ENCODE measurements at regions not wholly inside any gene's neighbourhood (a gene's known extent, or its start where the extent isn't known, plus 50 kb on each side); places are given as distances from the start of the nearest gene placed in this dataset.
"Not testable (repeated sequence)": the region's sequence is repeated elsewhere in the genome, so short reads cannot be mapped to it uniquely, and the experiment has no call there.

DNA sequence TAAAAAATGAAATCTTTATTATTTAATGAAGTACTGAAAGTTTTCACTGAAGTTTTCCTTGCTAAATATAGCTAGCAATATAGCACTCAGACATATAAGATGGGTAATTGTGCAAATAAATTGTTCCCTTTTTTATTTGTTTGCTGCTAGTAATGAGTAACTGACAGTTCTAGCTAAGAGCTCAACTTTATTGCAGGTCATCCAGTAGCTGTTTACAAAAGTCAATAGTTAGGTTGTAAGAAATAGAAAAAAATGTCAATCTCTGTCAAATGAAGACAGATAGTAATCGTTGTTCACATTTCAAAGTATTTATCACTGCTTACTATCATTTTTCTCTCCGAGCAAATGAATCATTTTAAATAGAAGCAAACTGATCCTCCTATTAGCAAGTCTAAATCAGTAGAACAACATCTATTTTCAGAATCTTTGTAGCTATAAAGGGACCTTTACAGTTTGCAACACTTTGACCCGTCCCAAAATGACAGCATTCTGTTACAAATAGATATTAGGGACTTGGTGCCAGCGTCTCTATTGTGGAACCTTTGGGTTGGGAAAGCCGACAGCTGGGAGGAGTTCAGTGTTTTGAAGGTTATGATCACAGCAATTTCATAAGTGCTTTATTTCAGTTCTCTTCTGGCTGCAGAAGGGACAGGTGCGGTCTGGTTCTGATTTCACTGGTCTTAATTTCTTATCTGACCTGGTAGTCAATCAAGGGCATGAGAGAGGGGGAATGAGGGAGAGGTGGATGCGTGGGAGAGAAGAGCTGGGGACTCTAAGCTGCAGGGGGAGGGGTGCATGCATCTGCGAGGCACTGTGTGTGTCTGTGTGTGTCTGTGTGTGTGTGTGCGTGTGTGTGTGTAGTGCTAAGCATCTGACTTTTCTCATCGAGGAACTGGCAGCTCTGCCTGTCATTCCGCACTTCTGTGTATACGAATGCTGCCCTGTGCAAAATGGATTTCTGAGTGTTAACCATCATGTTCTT is 227.9 kb upstream of the PITX2 start:
- no peak for DNase-seq

DNA sequence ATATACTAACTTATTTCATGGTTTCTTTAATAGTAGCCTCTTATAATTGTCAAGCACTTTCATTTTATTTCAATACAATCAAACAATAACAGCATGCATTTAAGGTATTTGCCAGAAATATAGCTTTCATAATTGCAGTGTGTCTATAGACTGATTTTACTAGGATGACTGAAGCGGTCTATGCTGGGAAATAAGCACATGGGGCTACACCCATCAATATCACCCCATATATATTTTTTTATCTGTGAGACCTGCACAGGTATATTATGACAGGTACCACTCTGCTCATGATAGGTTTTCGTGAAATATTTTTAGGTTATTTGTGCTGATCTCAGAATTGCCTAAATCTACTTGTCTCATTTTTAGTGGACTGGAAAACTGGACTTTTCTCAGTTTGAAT is 229.1 kb upstream of the PITX2 start:
- DNase-seq: no peak

DNA sequence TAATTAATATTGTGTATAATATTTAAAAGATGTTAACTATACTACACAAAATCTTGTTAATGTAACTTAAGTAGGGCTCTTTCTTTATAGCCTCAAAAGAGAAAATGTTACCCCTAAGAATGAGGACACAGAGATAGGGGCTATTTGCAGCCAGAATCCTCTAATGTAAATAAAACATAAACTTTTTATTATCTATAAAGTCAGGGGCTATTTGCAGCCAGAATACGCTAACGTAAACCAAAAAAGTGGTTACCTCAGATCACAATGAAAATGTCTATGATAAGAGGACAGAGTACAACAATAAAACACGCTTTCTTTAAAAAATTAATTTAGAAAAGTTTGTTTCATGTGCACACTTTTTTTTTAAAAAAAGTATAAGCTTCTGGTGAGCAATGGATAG is 229.9 kb upstream of the PITX2 start:
- DNase-seq: no peak

DNA sequence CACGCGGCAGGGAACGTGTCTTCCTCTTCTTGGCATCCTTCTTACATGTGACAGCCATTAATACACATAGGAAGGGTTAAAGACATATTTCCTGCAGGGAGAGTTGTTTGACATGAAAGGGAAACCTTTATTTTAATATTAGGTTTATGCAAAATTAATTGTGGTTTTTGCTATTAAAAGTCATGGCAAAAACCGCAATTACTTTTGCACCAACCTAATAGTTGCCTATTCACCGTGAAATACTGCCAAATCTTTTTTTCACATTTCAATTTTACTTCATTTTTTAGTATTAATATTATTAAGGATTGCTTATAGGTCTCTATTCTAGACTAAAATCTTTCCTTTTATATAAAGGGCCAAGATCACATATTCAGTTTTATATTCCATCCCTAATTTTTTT is 230.4 kb upstream of the PITX2 start:
- no peak for DNase-seq

DNA sequence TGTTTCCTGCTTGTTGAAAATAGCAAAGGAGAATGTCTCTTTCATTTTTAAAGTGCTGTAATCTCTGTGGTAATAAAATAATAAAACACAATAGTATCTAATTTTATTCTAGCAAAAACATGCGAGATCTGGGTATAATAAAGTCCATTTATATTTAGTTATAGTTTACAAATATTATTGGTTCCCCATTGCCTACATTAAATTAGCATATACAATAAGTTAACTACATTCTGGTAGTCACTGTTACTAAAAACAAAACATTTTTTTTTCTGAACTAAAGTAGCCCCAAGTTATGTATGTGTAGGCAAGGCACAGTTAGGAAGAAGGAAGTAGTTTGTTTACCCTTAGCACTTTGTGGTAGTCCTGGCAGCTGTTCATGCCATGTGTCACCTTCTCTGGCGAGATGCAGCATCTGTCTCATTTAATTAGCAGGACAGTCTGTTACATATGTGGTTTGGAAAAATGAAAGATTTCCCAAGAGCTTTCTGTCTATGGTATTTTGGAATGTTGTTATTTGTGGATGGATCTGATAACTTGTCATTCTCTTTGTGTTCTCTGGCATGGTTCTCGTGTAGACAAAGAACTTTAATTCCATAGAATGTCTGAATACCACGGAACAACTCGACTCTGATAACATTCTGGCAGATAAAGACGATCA is 231.3 kb upstream of the PITX2 start:
- DNase-seq: no peak

DNA sequence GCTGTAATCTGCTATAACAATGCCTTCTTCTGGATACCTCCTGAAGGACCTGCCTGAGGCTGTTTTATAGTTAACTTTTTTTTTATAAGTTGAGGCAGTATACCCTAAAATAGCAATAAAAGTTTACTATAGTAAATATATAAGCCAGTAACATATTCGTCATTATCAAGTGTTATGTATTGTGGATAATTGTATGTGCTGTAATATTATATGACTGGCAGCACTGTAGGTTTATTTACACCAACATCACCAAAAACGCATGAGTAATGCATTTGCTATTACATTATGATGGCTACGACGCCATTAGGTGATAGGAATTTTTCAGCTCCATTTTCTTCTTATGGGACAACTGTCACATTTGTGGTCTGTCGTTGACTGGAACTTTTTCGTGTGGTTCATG is 237.2 kb upstream of the PITX2 start:
- no peak for DNase-seq

DNA sequence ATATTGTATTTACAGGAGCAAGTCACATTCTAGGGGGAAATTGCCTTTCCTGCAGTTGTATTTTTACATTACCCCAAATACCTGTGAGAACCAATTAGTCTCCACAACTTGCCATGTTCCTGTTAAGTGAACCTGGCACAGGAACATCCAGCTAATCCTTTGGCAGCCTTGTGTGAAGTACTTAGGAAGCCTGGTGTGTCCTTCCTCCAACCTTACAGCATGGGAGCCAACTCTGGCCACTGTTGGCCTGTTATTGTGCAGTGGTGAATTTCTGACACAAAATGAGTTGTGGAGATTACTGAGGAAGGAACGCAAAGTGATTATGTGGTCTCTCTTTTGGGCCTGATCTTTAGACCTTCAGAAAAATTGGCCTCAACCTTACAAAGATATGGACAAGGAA is 238.0 kb upstream of the PITX2 start:
- no peak for DNase-seq

DNA sequence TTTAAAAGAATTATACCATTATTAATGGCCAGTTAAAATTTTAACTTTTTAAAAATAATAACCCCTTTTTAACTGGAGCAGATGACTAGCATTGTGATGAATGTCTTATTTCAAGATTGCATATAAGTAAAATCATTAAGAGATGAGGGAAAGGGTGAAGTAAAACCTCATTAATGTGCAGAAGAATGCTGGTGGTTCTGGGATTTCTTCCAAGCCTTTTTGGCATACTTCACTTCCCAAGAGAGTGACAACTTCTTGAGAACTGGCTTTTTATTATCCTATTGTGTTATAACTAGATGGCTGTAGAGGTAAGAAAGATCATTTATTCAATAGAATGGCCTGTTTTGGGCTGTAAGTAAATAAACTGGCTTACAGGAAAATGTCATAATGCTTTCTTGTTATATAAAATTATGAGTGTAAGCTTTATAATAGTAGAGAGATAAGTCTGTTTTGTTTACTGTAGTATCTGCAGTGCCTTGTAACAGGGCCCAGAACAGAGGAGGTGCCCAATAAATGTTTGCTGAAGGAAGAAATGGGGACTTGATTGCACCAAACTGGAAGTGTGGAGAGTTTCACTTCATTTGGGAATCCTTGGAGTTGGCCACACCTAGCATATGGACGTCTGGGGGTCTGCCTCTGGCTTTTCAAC is 242.9 kb upstream of the PITX2 start:
- DNase-seq: no peak

DNA sequence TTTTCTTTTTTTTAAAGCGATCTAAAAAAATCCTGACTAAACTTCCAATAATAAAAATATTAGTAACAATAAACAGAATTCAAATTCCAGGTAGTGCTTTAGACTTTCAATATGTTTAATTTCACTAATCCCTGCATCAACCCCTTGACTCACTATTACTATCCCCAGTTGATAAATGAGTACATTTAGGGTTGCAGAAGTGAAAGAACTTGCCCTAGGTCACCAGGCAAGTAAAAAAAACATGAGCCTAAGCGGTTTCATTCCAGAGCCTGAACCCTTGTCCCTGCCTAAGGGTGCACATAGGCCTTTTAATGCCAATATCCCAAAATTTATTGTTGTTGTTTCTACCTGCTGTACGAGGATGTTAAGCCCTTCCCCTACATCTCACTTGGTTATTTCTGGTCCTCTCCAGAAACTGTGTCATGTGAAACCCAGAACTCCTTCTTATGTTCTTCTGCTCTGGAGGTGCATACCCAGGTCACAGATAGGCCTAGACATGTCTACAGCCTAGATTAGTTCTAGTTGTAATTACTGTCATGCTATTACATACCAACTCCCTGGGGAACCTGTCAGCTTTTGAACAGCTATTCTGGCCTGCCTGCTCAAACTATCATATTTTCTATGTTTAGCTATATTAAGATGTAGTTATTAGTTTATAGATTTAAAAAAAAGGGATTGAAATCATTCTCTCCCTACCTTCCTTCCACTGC is 244.5 kb upstream of the PITX2 start:
- no peak for DNase-seq

DNA sequence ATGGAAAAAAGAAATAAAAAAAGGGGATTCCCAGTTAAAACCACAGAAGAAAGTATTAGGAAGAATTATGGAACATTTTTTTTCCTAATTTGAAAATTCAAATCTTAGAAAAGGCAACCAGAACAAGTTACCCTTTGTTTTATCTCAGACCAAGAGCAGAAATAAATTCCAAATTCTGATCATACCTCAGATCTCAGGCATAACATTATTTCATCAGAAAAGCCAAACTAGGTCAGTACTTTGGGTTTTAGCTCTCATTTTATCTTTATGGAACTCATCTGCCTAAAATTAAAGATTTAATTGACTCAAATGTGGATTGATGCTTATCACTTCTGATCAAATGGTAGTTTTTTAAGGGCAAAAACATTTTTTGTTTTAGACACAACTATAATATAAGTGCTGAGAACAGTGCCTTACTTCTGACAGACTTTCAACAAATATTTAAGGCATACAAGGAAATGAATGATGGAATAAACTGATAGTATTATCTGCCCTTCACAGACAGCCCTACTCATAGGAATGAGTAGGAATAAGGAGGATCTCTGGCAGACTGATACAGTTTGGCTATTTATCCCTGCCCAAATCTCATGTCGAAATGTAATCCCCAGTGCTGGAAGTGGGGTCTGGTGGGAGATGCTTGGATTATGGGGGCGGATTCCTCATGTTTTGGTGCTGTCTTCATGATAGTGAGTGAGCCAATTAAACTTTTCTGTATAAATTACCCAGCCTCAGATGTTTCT is 245.3 kb upstream of the PITX2 start:
- DNase-seq: no peak

DNA sequence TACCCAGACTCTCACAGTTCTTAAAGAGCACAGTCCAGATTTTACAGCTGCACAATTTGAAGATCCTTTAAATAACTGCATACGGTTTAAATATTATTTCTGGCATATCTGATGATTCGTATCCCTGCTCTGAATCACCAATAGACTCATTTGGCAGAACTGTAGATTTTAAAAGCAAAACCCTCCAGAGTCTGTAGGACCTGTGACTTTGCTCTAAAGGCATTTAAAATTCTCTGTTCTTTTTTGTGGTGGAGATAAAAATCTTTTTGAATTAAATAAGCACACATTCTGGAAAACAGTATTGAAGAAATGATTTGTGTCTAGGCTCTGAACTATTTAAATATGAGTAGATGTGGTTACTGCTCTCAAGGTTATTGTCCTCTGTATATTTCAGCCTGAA is 246.2 kb upstream of the PITX2 start:
- no peak for DNase-seq

DNA sequence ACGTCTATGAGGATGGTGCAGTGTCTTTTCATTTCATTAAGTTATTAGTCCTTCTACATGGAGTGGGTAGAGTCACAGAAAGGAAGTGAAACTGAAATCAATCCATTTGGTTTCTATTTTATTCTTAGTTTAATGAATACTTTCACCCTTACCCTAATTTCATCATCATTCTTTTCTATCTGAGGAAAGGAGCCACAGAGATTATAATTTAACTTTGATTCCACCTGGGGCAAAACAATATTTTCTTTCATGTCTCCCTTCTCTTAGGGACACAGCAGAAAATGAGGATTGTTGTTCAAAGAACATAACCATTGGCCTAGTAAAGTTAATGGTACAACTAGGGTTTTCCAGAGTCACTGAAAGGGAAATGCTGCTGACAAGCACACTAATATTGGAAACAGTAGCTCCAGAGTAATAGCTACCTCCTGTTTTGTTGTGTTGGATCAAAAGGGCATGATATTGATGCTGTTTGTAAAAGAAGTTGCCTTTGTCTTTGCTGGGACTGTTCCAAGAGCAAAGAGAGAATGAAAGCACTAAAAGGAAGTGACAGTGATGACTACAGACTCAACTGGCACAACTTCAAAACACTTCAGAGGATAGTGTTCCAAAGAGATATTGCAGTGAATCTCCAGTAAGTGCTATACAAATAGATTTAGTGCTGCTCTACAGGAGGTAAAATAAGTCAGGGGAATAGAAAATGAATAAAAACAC is 247.1 kb upstream of the PITX2 start:
- DNase-seq: no peak

DNA sequence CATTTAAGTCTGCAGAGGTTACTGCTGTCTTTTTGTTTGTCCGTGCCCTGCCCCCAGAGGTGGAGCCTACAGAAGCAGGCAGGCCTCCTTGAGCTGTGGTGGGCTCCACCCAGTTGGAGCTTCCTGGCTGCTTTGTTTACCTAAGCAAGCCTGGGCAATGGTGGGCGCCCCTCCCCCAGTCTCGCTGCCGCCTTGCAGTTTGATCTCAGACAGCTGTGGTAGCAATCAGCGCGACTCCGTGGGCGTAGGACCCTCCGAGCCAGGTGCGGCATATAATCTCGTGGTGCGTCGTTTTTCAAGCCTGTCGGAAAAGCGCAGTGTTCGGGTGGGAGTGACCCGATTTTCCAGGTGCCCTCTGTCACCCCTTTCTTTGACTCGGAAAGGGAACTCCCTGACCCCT is 253.3 kb upstream of the PITX2 start:
- DNase-seq: not testable (repeated sequence)

DNA sequence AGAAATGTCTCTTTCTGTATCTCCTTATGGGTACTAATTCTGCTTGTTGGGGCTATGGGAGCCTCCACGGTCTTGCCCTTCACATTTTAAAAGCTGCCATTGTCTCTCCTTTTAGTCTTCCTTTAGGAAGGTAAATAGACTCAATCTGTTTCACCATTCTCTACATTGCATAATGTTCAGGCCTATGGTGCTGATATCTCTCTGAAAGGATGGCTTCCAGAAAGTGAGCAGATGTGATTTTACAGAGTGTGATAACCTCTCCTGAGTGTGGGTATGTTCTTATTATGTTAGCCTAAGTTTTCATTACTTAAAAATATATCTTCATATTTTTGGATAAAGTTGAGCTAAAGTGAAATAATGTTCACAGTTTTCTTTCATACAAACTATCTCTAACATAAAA is 254.0 kb upstream of the PITX2 start:
- DNase-seq: no peak

DNA sequence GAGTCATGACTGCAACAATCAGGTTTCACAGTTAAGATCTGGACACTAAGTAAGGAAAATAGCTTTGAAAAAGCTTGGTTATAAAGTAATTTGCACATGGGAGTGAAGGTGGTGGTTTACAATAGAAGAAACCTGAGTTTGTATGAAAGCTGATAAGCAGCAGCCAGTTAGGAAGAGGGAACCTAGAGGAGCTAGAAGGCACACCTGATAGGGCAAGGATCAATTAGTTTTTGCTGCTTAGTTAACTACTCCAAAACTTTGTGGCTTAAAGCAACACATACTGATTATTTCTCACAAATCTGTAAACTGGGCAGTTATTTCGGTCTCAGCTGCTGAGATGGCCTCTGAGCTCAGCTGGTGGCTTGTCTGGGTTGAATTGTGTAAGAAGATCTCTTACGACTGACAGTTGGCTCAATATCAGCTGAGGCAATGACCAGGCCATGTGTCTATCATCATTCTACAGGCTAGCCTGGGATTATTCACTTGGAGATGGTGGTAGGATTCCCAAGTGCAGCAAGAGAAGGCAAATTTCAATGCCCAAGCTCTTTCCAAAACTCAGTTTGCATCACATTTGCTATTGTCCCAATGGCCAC is 255.0 kb upstream of the PITX2 start:
- no peak for DNase-seq

DNA sequence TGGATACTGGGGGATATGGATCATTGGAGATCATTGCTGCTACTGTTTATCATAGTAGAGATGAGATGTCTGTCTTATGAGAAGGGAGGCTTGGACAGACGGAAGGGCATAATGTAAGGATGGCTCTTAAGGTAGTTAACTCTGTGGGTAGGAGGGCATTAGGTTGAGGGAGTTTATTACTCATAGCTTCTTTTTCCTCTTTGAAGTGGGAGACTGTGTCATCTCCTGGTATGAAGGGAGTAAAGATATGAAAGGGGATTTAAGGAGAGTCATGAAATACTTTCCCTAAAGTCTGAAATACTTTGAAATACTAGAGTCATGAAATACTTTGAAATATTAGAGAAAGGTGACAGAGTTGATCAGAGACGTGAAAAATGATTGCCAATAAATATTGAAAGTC is 255.5 kb upstream of the PITX2 start:
- DNase-seq: no peak

DNA sequence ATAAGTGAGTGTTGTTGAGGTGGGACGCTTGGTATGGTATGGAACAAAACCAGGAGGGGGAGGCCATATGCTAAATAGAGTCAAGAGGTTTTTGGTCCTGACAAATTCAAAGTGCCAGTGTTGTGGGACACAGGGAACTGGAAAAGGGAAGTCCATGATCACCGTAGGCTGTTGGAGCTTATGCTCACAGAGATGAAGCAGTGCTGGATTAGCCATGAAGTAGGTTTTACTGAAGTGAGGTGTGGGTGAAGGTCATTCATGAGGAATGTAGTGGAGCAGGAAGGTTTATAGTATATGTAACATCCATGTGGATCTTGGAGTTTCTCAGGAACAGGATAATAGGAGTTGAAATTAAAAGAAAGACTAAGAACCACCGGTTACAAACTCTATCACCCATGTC is 256.1 kb upstream of the PITX2 start:
- DNase-seq: no peak

DNA sequence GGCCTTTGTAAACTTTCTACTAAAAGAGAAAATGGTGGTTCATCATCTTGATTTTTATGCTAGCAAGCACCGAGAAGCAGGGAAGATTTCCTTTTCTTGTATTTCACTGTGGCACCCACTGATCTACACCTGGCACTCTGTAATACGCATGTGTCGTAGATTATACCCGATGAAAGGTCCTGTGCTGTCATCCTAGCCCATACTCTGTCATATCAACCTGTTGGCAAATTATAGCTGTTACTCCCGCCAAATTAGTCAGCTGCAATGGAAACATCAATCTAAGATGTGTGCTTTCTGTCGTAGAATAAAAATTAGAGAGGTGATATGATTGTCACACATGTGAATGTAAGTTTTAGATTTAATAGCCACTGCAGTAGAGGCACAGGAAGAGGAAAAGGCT is 263.4 kb upstream of the PITX2 start:
- DNase-seq: no peak

DNA sequence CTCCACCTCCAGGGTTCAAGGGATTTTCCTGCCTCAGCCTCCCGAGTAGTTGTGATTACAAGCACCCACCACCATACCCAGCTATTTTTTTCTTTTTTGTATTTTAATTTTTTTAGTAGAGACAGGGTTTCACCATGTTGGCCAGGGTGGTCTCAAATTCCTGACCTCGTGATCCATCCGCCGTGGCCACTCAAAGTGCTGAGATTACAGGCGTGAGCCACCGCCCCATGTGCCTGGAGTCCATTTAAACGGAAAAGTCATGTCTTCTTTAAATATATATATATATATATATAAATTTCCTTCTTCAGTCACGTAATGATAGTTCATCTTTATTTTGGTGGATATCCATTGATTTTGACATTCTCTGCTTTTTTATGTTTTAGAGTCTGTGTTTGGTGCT is 264.0 kb upstream of the PITX2 start:
- DNase-seq: no peak

DNA sequence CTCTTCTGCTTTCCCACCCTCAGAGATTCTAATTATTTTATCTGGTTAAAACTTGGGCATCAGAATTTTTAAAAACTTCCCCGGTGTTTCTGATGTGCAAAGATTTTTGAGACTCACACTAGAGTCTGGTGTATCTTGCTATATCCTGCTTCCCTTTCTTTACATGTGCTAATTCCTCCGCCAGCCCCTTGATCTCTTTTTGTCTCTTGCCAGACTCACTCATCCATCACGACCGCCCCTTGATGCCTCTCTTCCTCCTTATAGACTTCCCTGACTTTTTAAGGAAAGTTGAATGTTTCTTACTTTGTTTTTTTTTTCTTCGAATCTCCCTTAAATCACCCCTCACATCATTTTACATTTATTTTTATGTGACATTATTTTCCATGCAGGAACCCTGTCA is 274.9 kb upstream of the PITX2 start:
- no peak for DNase-seq

DNA sequence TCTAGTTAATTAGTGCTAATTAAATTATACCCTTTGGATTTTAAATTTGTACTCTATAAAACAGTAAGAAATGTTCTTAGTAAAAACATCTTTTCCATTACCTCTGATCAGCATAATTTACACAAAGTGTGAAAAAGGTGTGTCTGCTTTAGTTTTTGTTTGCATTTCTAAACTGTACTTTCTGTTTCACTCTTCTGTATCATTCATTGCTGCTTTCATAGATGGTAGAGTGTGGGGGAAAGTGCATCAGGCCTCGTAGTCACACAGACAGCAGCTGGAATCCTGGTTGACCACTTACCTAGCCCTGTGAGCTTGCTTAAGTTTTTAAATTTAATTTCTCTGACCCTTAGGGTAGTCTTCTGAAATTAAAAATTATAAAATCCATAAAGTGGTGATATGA is 275.4 kb upstream of the PITX2 start:
- no peak for DNase-seq
